Activated T-cell treated with anti-CD3 and anti-CD28 coated beads, Interleukin-2, amount 50 U/mL, for 24 hours (primary cell): ENCODE measurements at regions not wholly inside any gene's neighbourhood (a gene's known extent, or its start where the extent isn't known, plus 50 kb on each side); places are given as distances from the start of the nearest gene placed in this dataset.

Source experiments
- DNase-seq: peaks from one replicate; pipeline ENCODE4 v3.0.0-alpha.2; 2020
- H3K27ac Mint-ChIP-seq: 2 replicates; pipeline ENCODE4 v1.8.0; 2020; ENCODE audit warnings: mild to moderate bottlenecking, mixed read lengths
- H3K27me3 Mint-ChIP-seq: 2 replicates; pipeline ENCODE4 v1.8.0; 2020; ENCODE audit warnings: mixed read lengths
- H3K36me3 Mint-ChIP-seq: 2 replicates; pipeline ENCODE4 v1.8.0; 2020; ENCODE audit warnings: low read depth, mixed read lengths
- H3K4me1 Mint-ChIP-seq: 2 replicates; pipeline ENCODE4 v1.8.0; 2020; ENCODE audit warnings: low read depth, mixed read lengths
- H3K4me3 Mint-ChIP-seq: 2 replicates; pipeline ENCODE4 v1.8.0; 2020; ENCODE audit warnings: mild to moderate bottlenecking, moderate library complexity, mixed read lengths
- H3K9me3 Mint-ChIP-seq: 2 replicates; pipeline ENCODE4 v1.8.0; 2020; ENCODE audit warnings: mixed read lengths

- H3K4me3 Mint-ChIP-seq, result no peak overlapping the region
- H3K9me3 Mint-ChIP-seq, result no peaks in the 10 kb centered on the region
- no peaks in the 10 kb centered on the region for H3K27me3 Mint-ChIP-seq
- no peak for DNase-seq
- H3K4me1 Mint-ChIP-seq, result no peaks in the 10 kb centered on the region
- H3K36me3 Mint-ChIP-seq, result no peaks in the 10 kb centered on the region
- H3K27ac Mint-ChIP-seq, result no peak overlapping the region
Measured at GRCh38 chr12:115439008-115439601, 755.1 kb upstream of the TBX3 start.

- Mint-ChIP-seq H3K36me3 (no peaks in the 10 kb centered on the region), H3K9me3 (no peaks in the 10 kb centered on the region), H3K27me3 (no peaks in the 10 kb centered on the region), H3K27ac (no peak overlapping the region), H3K4me1 (no peaks in the 10 kb centered on the region), H3K4me3 (no peak overlapping the region)
- DNase-seq, result no peak
Measured at GRCh38 chr12:115438314-115438713, 754.3 kb upstream of the TBX3 start.

- H3K9me3 Mint-ChIP-seq, result peaks cover 2% of the 10 kb centered on the region
- no peak for DNase-seq
- H3K27me3 Mint-ChIP-seq, result no peaks in the 10 kb centered on the region
- H3K4me1 Mint-ChIP-seq, result no peaks in the 10 kb centered on the region
- no peak overlapping the region for H3K27ac Mint-ChIP-seq
- H3K36me3 Mint-ChIP-seq, result no peaks in the 10 kb centered on the region
- no peak overlapping the region for H3K4me3 Mint-ChIP-seq
Measured at GRCh38 chr12:115437061-115437567, 753.1 kb upstream of the TBX3 start.

GRCh38 chr12:115433014-115433634, 749.1 kb upstream of the TBX3 start:
- no peak for DNase-seq
- Mint-ChIP-seq H3K9me3 (peaks cover 7% of the 10 kb centered on the region), H3K4me3 (no peak overlapping the region), H3K4me1 (no peaks in the 10 kb centered on the region), H3K36me3 (no peaks in the 10 kb centered on the region), H3K27ac (no peak overlapping the region), H3K27me3 (no peaks in the 10 kb centered on the region)

DNA sequence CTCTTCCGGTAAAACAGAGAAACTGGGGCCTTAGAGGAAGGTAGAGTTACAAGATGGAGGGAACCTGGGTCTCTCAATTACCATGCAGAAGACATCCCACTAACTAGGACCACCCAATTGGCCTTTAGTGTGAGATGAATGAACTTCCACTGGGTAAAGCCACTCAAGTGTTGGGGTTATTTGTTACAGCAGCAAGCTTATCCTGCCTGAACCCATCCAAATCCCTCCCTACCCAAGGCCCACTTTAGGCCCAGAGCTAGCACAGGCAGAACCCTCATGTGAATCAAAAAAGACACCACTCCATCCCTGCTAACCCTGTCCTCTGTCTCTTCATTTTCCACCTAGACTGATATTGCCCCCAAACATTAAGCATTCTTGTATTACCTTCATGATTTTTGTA, 746.7 kb upstream of the TBX3 start:
- no peak for DNase-seq
- Mint-ChIP-seq H3K4me3 (no peak overlapping the region), H3K27ac (no peak overlapping the region), H3K36me3 (no peaks in the 10 kb centered on the region), H3K27me3 (no peaks in the 10 kb centered on the region), H3K9me3 (peaks cover 8% of the 10 kb centered on the region), H3K4me1 (no peaks in the 10 kb centered on the region)

DNA sequence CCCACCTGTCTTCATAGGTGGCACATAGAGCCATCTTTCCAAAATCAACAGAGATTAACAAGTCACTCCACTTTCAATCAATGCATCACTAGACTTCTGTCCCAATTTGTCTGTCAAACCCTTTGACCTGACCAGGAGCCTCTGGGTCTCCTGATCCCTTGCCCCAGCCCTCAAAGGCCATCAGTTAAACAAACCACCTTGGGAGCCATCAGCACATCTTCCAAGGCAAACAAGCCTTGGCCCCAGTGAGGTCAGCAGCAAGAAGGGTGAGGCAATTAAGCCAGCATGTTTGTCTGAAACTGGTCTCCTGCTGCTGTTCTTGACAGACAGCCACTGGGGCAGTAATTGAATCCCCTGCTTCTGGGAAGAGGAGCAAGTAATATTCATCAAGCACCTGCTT, 742.8 kb upstream of the TBX3 start:
- Mint-ChIP-seq H3K27ac (no peak overlapping the region), H3K27me3 (no peaks in the 10 kb centered on the region), H3K4me3 (no peak overlapping the region), H3K36me3 (no peaks in the 10 kb centered on the region), H3K4me1 (no peaks in the 10 kb centered on the region), H3K9me3 (peaks cover 6% of the 10 kb centered on the region)
- DNase-seq, result no peak

DNA sequence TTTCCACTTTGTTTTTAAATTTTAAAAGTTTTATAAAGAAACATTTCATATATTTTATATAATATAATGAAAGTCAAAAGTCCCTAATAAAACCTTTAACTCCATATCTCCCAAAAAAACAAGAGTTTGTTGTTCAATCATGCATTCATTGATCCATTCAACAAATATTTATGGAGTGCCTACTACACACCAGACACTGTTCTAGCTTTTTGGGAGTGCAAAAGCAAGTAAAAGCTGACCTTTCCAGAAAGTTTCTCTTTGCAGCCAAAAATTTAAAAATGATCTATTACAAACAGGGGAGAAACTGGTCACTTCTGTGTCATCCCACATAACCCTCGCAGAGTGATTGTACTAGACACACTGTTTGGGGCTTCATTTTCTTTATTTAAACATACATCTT, 740.0 kb upstream of the TBX3 start:
- no peak overlapping the region for H3K4me3 Mint-ChIP-seq
- DNase-seq, result no peak
- no peak overlapping the region for H3K27ac Mint-ChIP-seq
- H3K36me3 Mint-ChIP-seq, result no peaks in the 10 kb centered on the region
- no peaks in the 10 kb centered on the region for H3K4me1 Mint-ChIP-seq
- no peaks in the 10 kb centered on the region for H3K27me3 Mint-ChIP-seq
- peaks cover 6% of the 10 kb centered on the region for H3K9me3 Mint-ChIP-seq

GRCh38 chr12:115423546-115423987, 739.6 kb upstream of the TBX3 start:
- no peak for DNase-seq
- no peaks in the 10 kb centered on the region for H3K4me1 Mint-ChIP-seq
- no peaks in the 10 kb centered on the region for H3K36me3 Mint-ChIP-seq
- H3K9me3 Mint-ChIP-seq, result peaks cover 6% of the 10 kb centered on the region
- H3K27ac Mint-ChIP-seq, result no peak overlapping the region
- H3K4me3 Mint-ChIP-seq, result no peak overlapping the region
- H3K27me3 Mint-ChIP-seq, result no peaks in the 10 kb centered on the region

DNA sequence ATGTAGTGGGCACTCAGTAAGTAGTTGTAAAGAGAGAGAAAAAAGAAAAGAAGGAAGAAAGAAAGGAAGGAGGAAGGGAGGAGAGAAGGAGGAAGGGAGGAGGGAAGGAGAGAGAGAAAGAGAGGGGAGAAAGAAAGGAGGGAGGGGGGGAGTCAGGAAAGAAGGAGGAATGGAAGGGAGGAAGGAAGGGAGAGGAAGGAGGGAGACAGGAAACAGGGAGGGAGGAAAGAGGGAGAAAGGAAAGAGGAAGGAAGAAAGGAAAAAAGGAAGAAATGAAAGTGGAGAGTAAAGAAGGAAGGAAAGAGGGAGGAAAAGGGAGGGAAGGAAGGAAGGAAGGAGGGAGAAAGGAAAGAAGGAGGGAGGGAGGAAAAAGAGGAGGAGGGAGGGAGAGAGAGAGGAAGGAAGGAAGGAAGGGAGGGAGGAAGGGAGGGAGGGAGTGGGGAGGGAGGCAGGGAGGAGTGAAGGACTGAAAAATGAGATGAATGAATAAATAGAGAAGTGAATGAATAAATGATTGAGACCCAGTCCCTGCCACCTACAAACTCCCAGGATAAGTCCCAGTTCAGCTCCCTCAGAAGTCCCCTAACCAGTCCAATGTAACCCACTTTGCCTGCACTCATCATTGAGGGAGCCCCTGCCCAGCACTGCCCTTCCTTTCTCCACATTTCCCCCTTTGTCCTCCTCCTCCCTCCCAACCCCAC, 739.0 kb upstream of the TBX3 start:
- H3K4me3 Mint-ChIP-seq, result no peak overlapping the region
- no peaks in the 10 kb centered on the region for H3K27me3 Mint-ChIP-seq
- H3K9me3 Mint-ChIP-seq, result peaks cover under 1% of the 10 kb centered on the region
- H3K27ac Mint-ChIP-seq, result no peak overlapping the region
- no peaks in the 10 kb centered on the region for H3K4me1 Mint-ChIP-seq
- H3K36me3 Mint-ChIP-seq, result no peaks in the 10 kb centered on the region
- no peak for DNase-seq

DNA sequence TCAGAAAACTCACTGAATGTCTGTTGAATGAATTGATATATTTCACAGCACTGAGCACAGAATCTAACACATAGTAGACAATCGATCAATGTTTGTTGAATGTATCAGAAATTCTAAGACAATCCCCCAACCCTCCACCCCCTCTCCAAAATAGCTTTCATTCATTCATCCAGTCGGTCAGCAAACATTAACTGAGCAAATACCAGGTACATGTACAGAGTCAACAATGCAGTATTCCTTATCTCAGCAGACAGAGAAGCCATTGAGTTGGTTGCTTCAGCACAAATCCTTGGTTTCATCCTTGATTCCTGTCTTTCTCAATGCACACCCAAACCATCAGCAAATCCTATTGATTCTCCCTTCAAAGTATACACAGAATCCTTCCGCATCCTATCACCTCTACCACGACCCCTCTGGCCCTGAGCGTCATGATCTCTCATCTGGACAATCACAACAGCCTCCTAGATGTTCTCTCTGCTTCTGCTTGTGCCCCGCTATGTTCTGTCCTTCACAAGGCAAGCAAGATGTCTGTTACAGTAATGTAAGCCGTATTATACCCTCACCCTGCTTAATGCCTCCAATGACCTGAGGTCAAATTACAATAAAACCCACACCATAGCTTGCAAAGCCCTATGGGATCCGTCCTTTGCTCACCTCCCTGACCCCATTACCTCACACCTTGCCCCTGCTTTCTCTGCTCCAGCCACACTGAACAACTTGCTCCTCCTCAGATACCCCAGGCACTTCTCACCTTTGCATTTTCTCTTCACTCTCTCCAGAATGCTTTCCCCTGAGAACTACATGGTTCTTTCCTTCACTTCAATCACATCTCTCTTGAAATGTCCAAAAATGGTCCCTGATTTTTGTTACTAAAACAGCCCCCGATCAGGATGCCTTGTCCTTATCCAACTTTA, 738.1 kb upstream of the TBX3 start:
- no peaks in the 10 kb centered on the region for H3K9me3 Mint-ChIP-seq
- H3K27me3 Mint-ChIP-seq, result no peaks in the 10 kb centered on the region
- no peaks in the 10 kb centered on the region for H3K4me1 Mint-ChIP-seq
- DNase-seq, result no peak
- H3K27ac Mint-ChIP-seq, result no peak overlapping the region
- no peaks in the 10 kb centered on the region for H3K36me3 Mint-ChIP-seq
- H3K4me3 Mint-ChIP-seq, result no peak overlapping the region

DNA sequence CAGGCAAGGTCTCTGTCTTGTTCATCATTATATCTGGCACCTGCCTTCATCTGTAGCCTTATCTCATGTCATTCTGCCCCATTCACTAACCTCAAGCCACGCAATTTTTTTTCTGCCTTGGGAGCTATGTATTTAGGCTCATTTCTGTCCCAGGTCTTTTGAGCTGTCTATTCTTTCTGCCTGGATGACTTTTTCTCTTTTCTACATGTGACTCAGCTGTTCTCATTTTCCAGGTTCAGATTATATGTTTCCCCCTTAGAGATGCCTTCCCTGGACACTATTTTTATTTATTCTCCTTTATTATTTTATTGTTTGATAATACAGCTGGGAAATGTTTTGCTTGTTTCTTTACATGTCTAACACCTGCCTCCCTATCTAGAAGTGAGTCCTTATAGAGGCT, 737.4 kb upstream of the TBX3 start:
- DNase-seq, result no peak
- H3K4me1 Mint-ChIP-seq, result no peaks in the 10 kb centered on the region
- no peaks in the 10 kb centered on the region for H3K36me3 Mint-ChIP-seq
- no peaks in the 10 kb centered on the region for H3K9me3 Mint-ChIP-seq
- no peaks in the 10 kb centered on the region for H3K27me3 Mint-ChIP-seq
- no peak overlapping the region for H3K4me3 Mint-ChIP-seq
- H3K27ac Mint-ChIP-seq, result no peak overlapping the region

DNA sequence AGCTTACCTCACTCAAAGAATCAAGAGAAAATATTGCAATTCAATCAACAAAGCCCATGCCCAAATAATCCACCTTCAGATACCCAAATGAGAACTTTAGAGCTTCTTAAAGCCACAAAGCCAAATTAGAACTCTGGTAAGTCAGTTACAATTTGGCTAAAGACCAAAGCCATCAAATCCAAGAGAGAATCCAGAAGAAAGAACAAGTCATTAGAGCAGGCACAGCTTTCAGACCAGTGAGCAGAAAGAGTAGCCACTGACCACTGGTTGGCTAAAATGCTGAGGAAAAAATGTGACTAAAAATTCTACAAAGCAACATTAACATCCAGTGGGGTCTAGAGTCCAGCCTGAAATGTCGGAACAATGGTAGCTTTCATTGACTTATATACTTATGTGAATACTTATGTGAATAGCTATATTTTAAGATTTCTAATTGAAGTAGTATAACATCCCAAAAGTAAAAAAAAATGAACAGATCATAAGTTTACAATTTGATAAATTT, 735.2 kb upstream of the TBX3 start:
- Mint-ChIP-seq H3K27me3 (no peaks in the 10 kb centered on the region), H3K27ac (no peak overlapping the region), H3K4me3 (no peak overlapping the region), H3K4me1 (no peaks in the 10 kb centered on the region), H3K36me3 (no peaks in the 10 kb centered on the region), H3K9me3 (no peaks in the 10 kb centered on the region)
- no peak for DNase-seq

GRCh38 chr12:115417610-115418009, 733.6 kb upstream of the TBX3 start:
- Mint-ChIP-seq H3K36me3 (no peaks in the 10 kb centered on the region), H3K9me3 (no peaks in the 10 kb centered on the region), H3K27ac (no peak overlapping the region), H3K27me3 (no peaks in the 10 kb centered on the region), H3K4me3 (no peak overlapping the region), H3K4me1 (no peaks in the 10 kb centered on the region)
- no peak for DNase-seq

GRCh38 chr12:115416869-115417268, 732.9 kb upstream of the TBX3 start:
- Mint-ChIP-seq H3K4me1 (no peaks in the 10 kb centered on the region), H3K27ac (no peak overlapping the region), H3K4me3 (no peak overlapping the region), H3K27me3 (no peaks in the 10 kb centered on the region), H3K9me3 (no peaks in the 10 kb centered on the region), H3K36me3 (no peaks in the 10 kb centered on the region)
- DNase-seq, result no peak
